T-cell (primary cell): ENCODE measurements at regions not wholly inside any gene's neighbourhood (a gene's known extent, or its start where the extent isn't known, plus 50 kb on each side); places are given as distances from the start of the nearest gene placed in this dataset.

Experiments used
- ATAC-seq, 4 experiments: fragments of 200-7000 bp in 3 of 4; fragments of 150-1000 bp in 1 of 4; cut with Tn5 transposase; replicated peaks in 1 of 4; 1 replicate in 3 of 4; 2 replicates in 1 of 4; pipeline ENCODE4 v1.10.0; 2021; ENCODE audit warnings: moderate library complexity in 3 of 4, mild to moderate bottlenecking in 2 of 4, moderate number of reproducible peaks in 1 of 4
- CTCF ChIA-PET, 2 donors: fragments of 300-600 bp; sonication (Branson Sonifier 250); formaldehyde crosslinking; loops; one replicate each; lab custom pipeline; 2022; ENCODE audit warnings: antibody characterized with exemption in 2 of 2; lab: Charles Lee
- POLR2A ChIA-PET, 2 donors: fragments of 300-600 bp; sonication (Branson Sonifier 250); formaldehyde crosslinking; loops; one replicate each; lab custom pipeline; 2022; ENCODE audit warnings: antibody characterized with exemption in 2 of 2; lab: Charles Lee
- DNase-seq, 35 experiments: peaks; one replicate each; pipeline versions ENCODE4 v3.0.0 to v3.0.0-alpha.2; 2013 to 2023
- H3K27ac ChIP-seq: one replicate; pipeline ENCODE4 v1.5.1; 2013; ENCODE audit warnings: low read length
- H3K27me3 ChIP-seq, 2 experiments: replicated peaks in 1 of 2; 1 replicate in 1 of 2; 2 replicates in 1 of 2; pipeline versions ENCODE4 v1.6.1 to v1.7.0; 2013; ENCODE audit warnings: low read length in 1 of 2, mixed read lengths in 1 of 2; ENCODE audit not compliant: control insufficient read depth in 2 of 2, insufficient read depth in 2 of 2; ENCODE audit errors: extremely low read depth in 1 of 2
- H3K36me3 ChIP-seq, 2 donors: 1 replicate in 1 of 2; 2 replicates in 1 of 2; pipeline versions ENCODE4 v1.6.1 to v1.7.0; 2013; ENCODE audit warnings: low read length in 1 of 2; ENCODE audit not compliant: control insufficient read depth in 2 of 2, insufficient read depth in 1 of 2; ENCODE audit errors: extremely low read depth in 1 of 2
- H3K4me1 ChIP-seq, 2 experiments: 1 replicate in 1 of 2; 2 replicates in 1 of 2; pipeline versions ENCODE4 v1.6.1 to v1.7.0; 2013; ENCODE audit warnings: low read length in 2 of 2, mixed read lengths in 1 of 2; ENCODE audit not compliant: insufficient read depth in 2 of 2, control insufficient read depth in 1 of 2; ENCODE audit errors: extremely low read depth in 1 of 2
- H3K4me3 ChIP-seq, 2 donors: 1 replicate in 1 of 2; 2 replicates in 1 of 2; pipeline versions ENCODE4 v1.5.1 to v1.7.0; 2013; ENCODE audit warnings: mild to moderate bottlenecking in 2 of 2, low read length in 1 of 2, moderate library complexity in 1 of 2; ENCODE audit not compliant: control insufficient read depth in 1 of 2; ENCODE audit errors: extremely low read depth in 1 of 2
- H3K9me3 ChIP-seq: 2 replicates; pipeline ENCODE4 v1.7.0; 2013
- H3K27ac Mint-ChIP-seq, 2 donors: one replicate each; pipeline ENCODE4 v1.8.0; 2020 to 2021; ENCODE audit warnings: mild to moderate bottlenecking in 2 of 2, mixed read lengths in 2 of 2
- H3K27me3 Mint-ChIP-seq, 2 donors: one replicate each; pipeline ENCODE4 v1.8.0; 2021 to 2022; ENCODE audit warnings: mixed read lengths in 2 of 2
- H3K36me3 Mint-ChIP-seq: one replicate; pipeline ENCODE4 v1.8.0; 2021; ENCODE audit warnings: mixed read lengths
- H3K4me1 Mint-ChIP-seq, 3 donors: one replicate each; pipeline ENCODE4 v1.8.0; 2020 to 2022; ENCODE audit warnings: mixed read lengths in 3 of 3, mild to moderate bottlenecking in 1 of 3
- H3K4me3 Mint-ChIP-seq, 3 donors: one replicate each; pipeline ENCODE4 v1.8.0; 2020 to 2022; ENCODE audit warnings: mild to moderate bottlenecking in 3 of 3, mixed read lengths in 3 of 3, moderate library complexity in 3 of 3
- H3K9me3 Mint-ChIP-seq, 3 donors: one replicate each; pipeline ENCODE4 v1.8.0; 2020 to 2022; ENCODE audit warnings: mixed read lengths in 3 of 3
- WGBS: methylation state at CpG from one replicate; pipeline ENCODE4 v1.1.5; 2013; ENCODE audit warnings: missing lambda C conversion rate; ENCODE audit not compliant: insufficient coverage; 5-methylcytosine and 5-hydroxymethylcytosine counted together

DNA sequence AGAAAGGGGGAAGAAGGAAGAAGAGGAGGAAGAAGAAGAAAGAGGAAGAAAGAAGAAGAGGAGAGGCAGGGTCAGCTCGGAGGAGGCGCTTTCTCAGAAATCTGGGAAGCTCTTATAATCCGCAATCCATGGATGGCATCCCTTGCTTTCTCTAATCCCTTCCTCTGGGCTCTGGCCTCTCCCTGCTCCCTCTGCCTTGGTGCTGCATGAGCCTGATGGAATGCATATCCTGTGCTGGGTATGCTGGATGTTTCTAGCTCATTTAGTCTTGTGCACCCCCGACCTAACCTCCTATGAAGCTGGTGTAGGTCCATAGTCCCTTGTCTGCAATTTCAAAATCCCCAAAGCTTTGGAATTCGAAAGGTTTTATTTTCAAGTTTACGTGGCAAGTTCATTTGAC lies 94.2 kb upstream of the MYL2 start:
- Mint-ChIP-seq H3K36me3 (no peaks in the 10 kb centered on the region), H3K9me3 (peaks cover 0 to 9% (median 4%) of the 10 kb centered on the region in 3 donors), H3K27ac (no peak overlapping the region), H3K4me3 (no peak overlapping the region), H3K4me1 (no peaks in the 10 kb centered on the region), H3K27me3 (peaks cover 31 to 38% of the 10 kb centered on the region in 2 donors)
- no peak for DNase-seq
- Histone ChIP-seq H3K27ac (no peak overlapping the region), H3K9me3 (no peaks in the 10 kb centered on the region), H3K27me3 (peaks cover 7 to 18% of the 10 kb centered on the region in 2 experiments), H3K36me3 (no peaks in the 10 kb centered on the region), H3K4me1 (no peaks in the 10 kb centered on the region), H3K4me3 (no peak overlapping the region)
- ChIA-PET POLR2A (no interaction called here), CTCF (interaction anchor here in 1 of 2 donors (0.6 to 0.7 kb wide), 2 partner anchors 9 to 300 kb away, joined by 7 to 9 read pairs; no protein-coding TSS in a partner anchor)
- no peak for ATAC-seq
- no CpG with 5 or more reads among the region's 6 CpGs for WGBS

DNA sequence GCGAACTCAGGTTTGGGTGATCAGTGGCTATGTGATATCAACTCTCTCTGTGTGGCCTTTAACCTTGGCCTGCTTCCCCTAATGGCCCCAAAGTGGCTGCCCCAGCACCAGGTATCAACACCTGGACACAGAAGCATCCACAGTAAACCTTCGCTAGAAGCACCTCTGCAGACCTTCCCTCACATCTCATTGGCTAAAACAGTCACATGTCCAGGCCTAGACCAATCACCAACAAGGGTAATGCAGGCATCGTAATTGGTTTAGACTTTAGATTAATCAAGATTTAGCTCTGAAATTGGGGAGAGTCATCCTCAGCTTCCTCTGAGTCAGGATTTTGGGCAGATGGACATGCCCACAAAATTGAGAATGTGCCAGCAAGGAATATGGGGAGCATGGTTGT lies 92.5 kb upstream of the MYL2 start:
- ChIA-PET CTCF (interaction anchor here in 1 of 2 donors (0.5 kb wide), 1 partner anchor 62 kb away, joined by 7 read pairs; no protein-coding TSS in a partner anchor), POLR2A (no interaction called here)
- H3K27ac ChIP-seq: no peak overlapping the region
- no peak for ATAC-seq
- 83% methylated on average over 1 of the region's 3 CpGs for WGBS
- no peaks in the 10 kb centered on the region for H3K9me3 ChIP-seq
- Mint-ChIP-seq H3K27me3 (peaks cover 39 to 44% of the 10 kb centered on the region in 2 donors), H3K36me3 (no peaks in the 10 kb centered on the region), H3K27ac (no peak overlapping the region), H3K4me1 (no peaks in the 10 kb centered on the region), H3K4me3 (no peak overlapping the region), H3K9me3 (peaks cover 0 to 9% (median 4%) of the 10 kb centered on the region in 3 donors)
- H3K27me3 ChIP-seq: peaks cover 3 to 24% of the 10 kb centered on the region in 2 experiments
- H3K4me3 ChIP-seq: no peak overlapping the region
- no peak for DNase-seq
- no peaks in the 10 kb centered on the region for H3K36me3 ChIP-seq
- H3K4me1 ChIP-seq: no peaks in the 10 kb centered on the region

GRCh38 chr12:111011999-111012600 lies 91.7 kb upstream of the MYL2 start:
- WGBS: 72% methylated on average over 6 of the region's 15 CpGs
- no peak overlapping the region for H3K27ac ChIP-seq
- Mint-ChIP-seq H3K27me3 (peaks cover 42% of the 10 kb centered on the region in 2 donors), H3K27ac (no peak overlapping the region), H3K4me3 (no peak overlapping the region), H3K4me1 (no peaks in the 10 kb centered on the region), H3K9me3 (peaks cover 0 to 9% (median 4%) of the 10 kb centered on the region in 3 donors), H3K36me3 (no peaks in the 10 kb centered on the region)
- ATAC-seq: no peak
- POLR2A ChIA-PET: no interaction called here
- CTCF ChIA-PET: no interaction called here
- DNase-seq: no peak
- no peaks in the 10 kb centered on the region for H3K36me3 ChIP-seq
- H3K4me3 ChIP-seq: no peak overlapping the region
- no peaks in the 10 kb centered on the region for H3K4me1 ChIP-seq
- no peaks in the 10 kb centered on the region for H3K9me3 ChIP-seq
- peaks cover 3 to 22% of the 10 kb centered on the region in 2 experiments for H3K27me3 ChIP-seq

DNA sequence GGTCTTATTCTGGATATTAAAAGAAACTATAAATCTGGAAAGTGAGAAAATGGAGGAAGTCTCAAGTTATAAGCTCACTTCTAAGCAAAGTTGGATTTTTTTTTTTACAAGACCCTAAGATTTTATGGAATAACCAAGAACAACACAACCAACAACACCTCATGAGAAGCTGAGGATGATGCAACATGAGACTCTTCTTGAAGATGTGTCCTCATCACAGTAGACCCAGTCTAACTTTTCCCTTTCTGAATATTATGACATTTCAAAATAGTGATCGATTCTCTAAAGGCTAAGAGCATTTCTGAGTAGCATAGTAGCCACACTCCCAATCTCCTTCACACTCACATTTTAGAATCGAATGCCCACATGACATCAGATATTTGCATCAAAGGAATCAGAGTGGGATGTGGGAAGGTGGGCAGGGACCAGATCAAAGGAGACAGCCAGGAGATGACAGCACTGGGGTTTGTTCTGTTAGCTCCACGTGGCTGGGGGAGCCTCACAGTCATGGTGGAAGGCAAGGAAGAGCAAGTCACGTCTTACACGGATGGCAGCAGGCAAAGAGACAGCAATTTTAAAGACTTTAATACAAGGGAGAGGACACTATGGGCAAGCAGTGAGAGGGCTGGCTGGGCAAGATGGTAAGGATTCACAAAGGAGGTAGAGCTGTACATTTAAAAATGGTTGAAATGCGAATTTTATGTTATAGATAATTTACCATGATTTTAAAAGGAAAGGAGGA lies 90.7 kb upstream of the MYL2 start:
- no peaks in the 10 kb centered on the region for H3K4me1 Mint-ChIP-seq

GRCh38 chr12:111010061-111010460 lies 89.7 kb upstream of the MYL2 start:
- Histone ChIP-seq H3K27me3 (peaks cover 3 to 28% of the 10 kb centered on the region in 2 experiments), H3K4me3 (no peak overlapping the region), H3K9me3 (no peaks in the 10 kb centered on the region), H3K4me1 (no peaks in the 10 kb centered on the region), H3K36me3 (no peaks in the 10 kb centered on the region), H3K27ac (no peak overlapping the region)
- DNase-seq (no peak), ATAC-seq (no peak)
- no peaks in the 10 kb centered on the region for H3K4me1 Mint-ChIP-seq
- ChIA-PET CTCF (no interaction called here), POLR2A (no interaction called here)
- no peak overlapping the region for H3K4me3 Mint-ChIP-seq
- H3K36me3 Mint-ChIP-seq: no peaks in the 10 kb centered on the region
- WGBS: 86% methylated on average over 1 of the region's 3 CpGs
- peaks cover 0 to 9% (median 4%) of the 10 kb centered on the region in 3 donors for H3K9me3 Mint-ChIP-seq
- H3K27ac Mint-ChIP-seq: no peak overlapping the region
- peaks cover 52 to 53% of the 10 kb centered on the region in 2 donors for H3K27me3 Mint-ChIP-seq

More for the DNA sequence above, 90.7 kb upstream of the MYL2 start:
- Histone ChIP-seq H3K9me3 (no peaks in the 10 kb centered on the region), H3K36me3 (no peaks in the 10 kb centered on the region), H3K27me3 (peaks cover 3 to 24% of the 10 kb centered on the region in 2 experiments), H3K4me1 (no peaks in the 10 kb centered on the region), H3K4me3 (no peak overlapping the region), H3K27ac (no peak overlapping the region)
- H3K27me3 Mint-ChIP-seq: peaks cover 43 to 46% of the 10 kb centered on the region in 2 donors
- DNase-seq (no peak), ATAC-seq (no peak)
- no peak overlapping the region for H3K4me3 Mint-ChIP-seq
- ChIA-PET CTCF (no interaction called here), POLR2A (interaction anchor here in 1 of 2 donors (0.6 kb wide), 1 partner anchor 169 kb away, joined by 3 read pairs; no protein-coding TSS in a partner anchor)
- H3K9me3 Mint-ChIP-seq: peaks cover 0 to 9% (median 4%) of the 10 kb centered on the region in 3 donors
- 49% methylated on average over 3 of the region's 6 CpGs for WGBS
- no peaks in the 10 kb centered on the region for H3K36me3 Mint-ChIP-seq
- no peak overlapping the region for H3K27ac Mint-ChIP-seq

DNA sequence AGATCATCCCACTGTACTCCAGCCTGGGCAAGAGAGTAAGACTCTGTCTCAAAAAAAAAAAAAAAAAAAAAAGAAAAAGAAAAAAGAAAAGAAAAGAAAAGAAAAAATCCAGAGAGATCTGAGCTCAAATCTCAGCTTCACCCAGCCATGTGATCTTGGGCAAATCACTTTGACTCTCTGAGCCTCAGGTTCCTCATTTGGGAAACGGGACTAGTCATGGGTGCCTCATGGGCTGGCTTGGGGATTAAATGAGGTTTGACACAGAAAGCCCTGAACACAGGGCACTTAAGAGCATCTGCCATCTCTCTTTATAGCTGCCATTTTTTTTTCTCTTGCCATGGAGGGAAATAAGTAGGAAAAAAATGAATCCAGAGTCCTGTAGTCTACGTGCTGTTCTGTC lies 86.2 kb upstream of the MYL2 start:
- Mint-ChIP-seq H3K4me3 (no peak overlapping the region), H3K9me3 (peaks cover 0 to 6% (median 4%) of the 10 kb centered on the region in 3 donors), H3K27ac (no peak overlapping the region), H3K4me1 (no peaks in the 10 kb centered on the region), H3K36me3 (no peaks in the 10 kb centered on the region), H3K27me3 (peaks cover 44 to 53% of the 10 kb centered on the region in 2 donors)
- ChIA-PET CTCF (interaction anchor here in 1 of 2 donors (0.6 kb wide), 4 partner anchors 27 to 304 kb away, joined by 3 to 4 read pairs (median 4); no protein-coding TSS in a partner anchor), POLR2A (interaction anchor here in 1 of 2 donors (0.6 kb wide), 1 partner anchor 1071 kb away, joined by 6 read pairs; no protein-coding TSS in a partner anchor)
- Histone ChIP-seq H3K4me3 (no peak overlapping the region), H3K27me3 (peaks cover 2 to 26% of the 10 kb centered on the region in 2 experiments), H3K4me1 (no peaks in the 10 kb centered on the region), H3K27ac (no peak overlapping the region), H3K36me3 (no peaks in the 10 kb centered on the region), H3K9me3 (no peaks in the 10 kb centered on the region)
- no CpG with 5 or more reads among the region's 2 CpGs for WGBS
- ATAC-seq (no peak), DNase-seq (no peak)
